Fibroblast of pulmonary artery (primary cell): ENCODE measurements at regions not wholly inside any gene's neighbourhood (a gene's known extent, or its start where the extent isn't known, plus 50 kb on each side); places are given as distances from the start of the nearest gene placed in this dataset.

Experiments
- DNase-seq: peaks from one replicate; pipeline ENCODE4 v3.0.0-alpha.2; 2010; ENCODE audit warnings: low read depth
- H3K4me3 ChIP-seq: replicated peaks from 2 replicates; pipeline ENCODE4 v1.5.1; 2011; ENCODE audit warnings: low read depth, mild to moderate bottlenecking, control low read depth, low read length, moderate library complexity
- TF ChIP-seq, protein P1 (sequence below): IDR thresholded peaks from 2 replicates; pipeline ENCODE4 v1.5.1; 2011; ENCODE audit warnings: mild to moderate bottlenecking, control low read depth, low read length, inconsistent platforms; ENCODE audit errors: missing control alignments

DNA sequence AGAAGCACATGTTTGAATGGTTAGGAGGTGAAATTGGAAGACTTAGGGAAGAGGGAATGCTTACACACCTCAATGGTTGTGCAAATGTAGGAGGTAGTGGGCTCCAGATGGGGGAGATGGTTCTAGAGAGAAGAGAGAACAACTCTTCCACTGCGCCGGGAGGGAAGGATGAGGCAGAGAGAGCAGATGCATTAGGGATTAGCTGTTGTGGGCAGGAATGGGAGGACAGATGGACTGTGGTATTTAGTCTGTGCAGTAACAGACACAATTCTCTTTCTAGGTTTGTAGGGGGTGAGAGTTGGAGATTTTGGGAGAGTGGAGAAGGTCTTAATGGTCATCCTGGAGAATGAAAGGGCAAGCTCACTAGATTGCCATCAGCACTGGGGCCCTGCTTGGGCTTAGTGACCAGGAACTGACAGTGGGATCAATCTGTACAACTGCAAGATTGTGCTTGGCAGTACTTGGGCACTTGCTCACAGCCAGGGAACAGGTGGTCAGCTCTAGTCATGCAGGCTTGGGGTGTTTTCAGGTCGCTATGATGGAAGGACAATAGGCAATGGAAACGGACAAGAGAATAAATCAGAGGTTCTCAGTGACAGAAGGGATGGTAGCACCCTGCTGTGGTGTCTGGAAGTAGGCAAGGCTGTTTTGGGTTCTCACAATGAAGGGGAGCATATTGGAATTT lies 182.0 kb upstream of the MYLIP start:
- H3K4me3 ChIP-seq: no peak overlapping the region
- no peak for DNase-seq
- TF ChIP-seq, protein P1, sequence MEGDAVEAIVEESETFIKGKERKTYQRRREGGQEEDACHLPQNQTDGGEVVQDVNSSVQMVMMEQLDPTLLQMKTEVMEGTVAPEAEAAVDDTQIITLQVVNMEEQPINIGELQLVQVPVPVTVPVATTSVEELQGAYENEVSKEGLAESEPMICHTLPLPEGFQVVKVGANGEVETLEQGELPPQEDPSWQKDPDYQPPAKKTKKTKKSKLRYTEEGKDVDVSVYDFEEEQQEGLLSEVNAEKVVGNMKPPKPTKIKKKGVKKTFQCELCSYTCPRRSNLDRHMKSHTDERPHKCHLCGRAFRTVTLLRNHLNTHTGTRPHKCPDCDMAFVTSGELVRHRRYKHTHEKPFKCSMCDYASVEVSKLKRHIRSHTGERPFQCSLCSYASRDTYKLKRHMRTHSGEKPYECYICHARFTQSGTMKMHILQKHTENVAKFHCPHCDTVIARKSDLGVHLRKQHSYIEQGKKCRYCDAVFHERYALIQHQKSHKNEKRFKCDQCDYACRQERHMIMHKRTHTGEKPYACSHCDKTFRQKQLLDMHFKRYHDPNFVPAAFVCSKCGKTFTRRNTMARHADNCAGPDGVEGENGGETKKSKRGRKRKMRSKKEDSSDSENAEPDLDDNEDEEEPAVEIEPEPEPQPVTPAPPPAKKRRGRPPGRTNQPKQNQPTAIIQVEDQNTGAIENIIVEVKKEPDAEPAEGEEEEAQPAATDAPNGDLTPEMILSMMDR: no peak

DNA sequence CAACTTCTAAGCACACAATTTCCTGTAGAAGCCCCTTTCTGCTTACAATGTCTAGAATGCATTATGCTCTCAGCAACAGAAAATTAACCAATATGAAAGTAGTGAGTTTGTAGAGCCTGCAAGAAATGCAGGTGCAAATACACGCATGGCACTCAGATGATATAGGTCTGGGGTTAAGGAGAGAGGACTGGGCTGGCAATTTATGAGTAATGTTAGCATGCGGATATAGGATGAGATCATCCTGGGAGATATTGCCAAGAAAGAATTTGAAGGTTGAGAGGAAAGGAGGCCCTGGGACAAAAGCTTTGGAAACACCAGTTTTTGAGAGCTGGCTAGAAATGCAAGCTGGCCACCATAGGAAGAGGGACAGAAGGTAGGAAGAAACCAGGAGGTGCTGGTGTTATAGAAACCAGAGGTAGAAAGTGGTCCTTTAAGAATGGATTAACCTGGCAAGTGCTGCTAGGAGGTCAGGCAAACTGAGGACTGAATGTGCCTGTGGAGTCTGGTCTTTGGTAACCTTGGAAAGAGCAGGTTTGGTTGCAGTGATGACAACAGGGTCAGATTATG lies 183.2 kb upstream of the MYLIP start:
- peak; percentile 72 for DNase-seq
- TF ChIP-seq, protein P1: no peak
- no peak overlapping the region for H3K4me3 ChIP-seq

DNA sequence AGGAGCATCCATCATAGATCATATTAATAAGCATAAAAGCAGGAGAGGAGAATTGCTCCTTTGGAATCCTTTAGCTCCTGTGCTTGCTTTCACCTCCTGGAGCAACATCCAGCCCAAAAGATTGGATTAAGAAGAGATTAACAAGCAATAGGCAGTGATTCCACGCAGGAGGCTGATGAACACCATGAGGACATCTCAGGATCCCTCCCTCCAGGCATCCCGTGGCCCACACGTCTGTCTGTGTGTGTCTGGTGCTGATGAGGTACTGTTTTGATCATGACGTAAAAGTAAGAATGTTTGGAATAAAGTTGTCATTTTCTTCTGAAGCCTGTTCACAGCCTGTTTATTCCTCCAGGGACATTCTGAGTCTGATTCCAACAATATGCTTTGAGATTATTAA lies 185.5 kb upstream of the MYLIP start:
- TF ChIP-seq, protein P1: no peak
- H3K4me3 ChIP-seq: no peak overlapping the region
- no peak for DNase-seq

DNA sequence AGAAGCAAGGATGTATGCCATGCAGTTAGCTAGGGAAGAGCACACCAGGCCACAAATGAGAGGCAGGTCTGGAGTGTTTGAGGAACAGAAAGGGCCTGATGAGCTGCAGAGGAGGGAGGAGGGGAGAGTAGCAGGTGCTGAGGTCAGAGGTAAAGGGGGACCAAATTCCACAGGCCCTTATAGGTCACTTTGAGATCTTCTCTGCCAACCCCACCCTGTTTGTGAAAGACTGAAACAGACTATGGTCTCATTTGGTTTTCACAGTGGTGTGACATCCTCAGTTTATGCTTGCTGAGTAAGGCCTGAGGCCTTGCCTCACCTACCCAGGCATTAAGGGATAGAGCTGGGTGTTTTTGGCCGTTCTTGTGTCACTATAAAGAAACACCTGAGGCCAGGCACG lies 187.7 kb upstream of the MYLIP start:
- no peak for DNase-seq
- no peak overlapping the region for H3K4me3 ChIP-seq
- TF ChIP-seq, protein P1: no peak

DNA sequence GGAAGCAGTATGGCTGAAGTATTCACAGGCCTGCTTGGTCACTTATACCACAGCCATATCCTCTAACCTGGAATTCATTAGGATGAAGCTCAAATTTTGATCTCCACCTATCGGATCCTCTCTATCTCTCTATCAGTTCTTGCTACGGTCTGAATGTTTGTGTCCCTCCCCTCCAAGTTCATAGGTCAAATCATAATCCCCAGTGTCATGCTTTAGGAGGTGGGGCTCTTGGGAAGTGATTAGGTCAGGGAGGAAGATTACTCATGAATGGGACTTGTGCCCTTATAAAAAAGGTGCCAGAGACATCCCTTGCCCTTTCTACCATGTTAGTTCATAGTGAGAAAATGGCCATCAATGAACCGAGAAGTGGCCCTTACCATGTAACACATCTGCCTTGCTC lies 190.8 kb upstream of the MYLIP start:
- TF ChIP-seq, protein P1: no peak
- H3K4me3 ChIP-seq: no peak overlapping the region
- DNase-seq: no peak

DNA sequence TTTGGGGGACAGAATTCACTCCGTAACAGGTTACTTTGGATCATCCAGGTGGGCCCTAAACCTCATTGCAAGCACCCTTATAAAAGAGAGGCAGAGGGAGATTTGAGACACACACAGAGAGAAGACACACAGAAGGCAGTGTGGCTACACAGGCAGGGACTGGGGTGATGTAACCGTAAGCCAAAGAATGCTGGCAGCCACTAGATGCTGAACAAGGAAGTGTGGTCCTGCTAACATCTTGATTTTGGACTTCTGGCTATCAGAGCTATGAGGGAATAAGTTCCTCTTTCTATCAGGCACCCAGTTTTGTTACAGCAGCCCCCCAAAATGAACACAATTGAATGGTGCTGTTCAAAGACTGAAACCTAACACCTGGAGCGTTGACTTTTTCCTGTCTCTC lies 191.3 kb upstream of the MYLIP start:
- TF ChIP-seq, protein P1: no peak
- DNase-seq: no peak
- no peak overlapping the region for H3K4me3 ChIP-seq

DNA sequence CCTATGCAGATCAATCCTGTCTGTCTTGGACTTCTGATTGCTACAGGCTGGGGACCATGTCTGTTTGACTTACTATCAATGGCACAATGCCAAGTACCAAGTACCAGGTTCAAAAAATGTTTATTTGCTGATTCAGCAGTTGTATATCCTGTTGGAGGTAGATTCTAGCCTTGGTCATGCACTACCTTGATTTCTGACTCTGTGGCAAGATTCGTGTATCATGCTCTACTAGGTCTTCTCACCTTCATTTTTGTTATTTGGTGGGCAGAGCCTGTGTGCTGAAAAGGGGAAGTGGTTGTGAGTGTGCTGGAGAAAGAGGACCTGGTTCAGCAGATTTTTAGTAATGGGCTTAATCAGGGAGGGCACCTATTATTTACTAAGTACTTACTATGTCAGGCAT lies 192.4 kb upstream of the MYLIP start:
- DNase-seq: no peak
- no peak overlapping the region for H3K4me3 ChIP-seq
- TF ChIP-seq, protein P1: no peak
